Neuronal stem cell (in vitro differentiated cells): ENCODE measurements at regions not wholly inside any gene's neighbourhood (a gene's known extent, or its start where the extent isn't known, plus 50 kb on each side); places are given as distances from the start of the nearest gene placed in this dataset.

ENCODE experiments used
- DNase-seq: peaks from one replicate; pipeline ENCODE4 v3.0.0-alpha.2; 2013; ENCODE audit warnings: low spot score
- H2AFZ ChIP-seq: one replicate; pipeline ENCODE4 v1.6.1; 2013; ENCODE audit warnings: mild to moderate bottlenecking, low read length, inconsistent platforms
- H2AK5ac ChIP-seq: 2 replicates; pipeline ENCODE4 v1.6.1; 2013; ENCODE audit warnings: low read depth, mild to moderate bottlenecking, inconsistent platforms, low read length, moderate library complexity, mixed read lengths
- H2BK120ac ChIP-seq: 2 replicates; pipeline ENCODE4 v1.6.1; 2013; ENCODE audit warnings: low read depth, mild to moderate bottlenecking, inconsistent platforms, low read length, moderate library complexity, mixed read lengths
- H2BK12ac ChIP-seq: one replicate; pipeline ENCODE4 v1.6.1; 2013; ENCODE audit warnings: low read length, inconsistent platforms
- H2BK15ac ChIP-seq: 2 replicates; pipeline ENCODE4 v1.6.1; 2013; ENCODE audit warnings: mild to moderate bottlenecking, low read length, inconsistent platforms, mixed read lengths
- H2BK5ac ChIP-seq: one replicate; pipeline ENCODE4 v1.6.1; 2013; ENCODE audit warnings: inconsistent platforms, mild to moderate bottlenecking, low read length, moderate library complexity
- H3K14ac ChIP-seq: one replicate; pipeline ENCODE4 v1.6.1; 2013; ENCODE audit warnings: low read length, inconsistent platforms
- H3K18ac ChIP-seq: 2 replicates; pipeline ENCODE4 v1.6.1; 2013; ENCODE audit warnings: low read length, inconsistent platforms
- H3K23ac ChIP-seq: 2 replicates; pipeline ENCODE4 v1.6.1; 2013; ENCODE audit warnings: low read depth, mild to moderate bottlenecking, mixed read lengths, low read length, inconsistent platforms; ENCODE audit not compliant: poor library complexity
- H3K27ac ChIP-seq: replicated peaks from 3 replicates; pipeline ENCODE4 v1.5.1; 2013; ENCODE audit warnings: low read length, inconsistent platforms
- H3K27me3 ChIP-seq, 3 experiments: 2 replicates each; pipeline ENCODE4 v1.6.1; 2013; ENCODE audit warnings: low read length in 3 of 3, mild to moderate bottlenecking in 2 of 3, inconsistent platforms in 1 of 3, low read depth in 1 of 3, mixed read lengths in 1 of 3, moderate library complexity in 1 of 3; ENCODE audit not compliant: control insufficient read depth in 3 of 3, insufficient read depth in 3 of 3
- H3K36me3 ChIP-seq, 2 donors: replicated peaks in 1 of 2; 2 replicates each; pipeline ENCODE4 v1.6.1; 2013; ENCODE audit warnings: low read length in 2 of 2; ENCODE audit not compliant: control insufficient read depth in 2 of 2, insufficient read depth in 2 of 2
- H3K4ac ChIP-seq: 2 replicates; pipeline ENCODE4 v1.6.1; 2013; ENCODE audit warnings: inconsistent platforms, mild to moderate bottlenecking, low read length, moderate library complexity
- H3K4me1 ChIP-seq, 2 donors: 1 replicate in 1 of 2; 2 replicates in 1 of 2; pipeline ENCODE4 v1.6.1; 2013; ENCODE audit warnings: low read length in 2 of 2, low read depth in 1 of 2; ENCODE audit not compliant: control insufficient read depth in 2 of 2, insufficient read depth in 1 of 2
- H3K4me2 ChIP-seq: one replicate; pipeline ENCODE4 v1.6.1; 2013; ENCODE audit warnings: mild to moderate bottlenecking, low read length, inconsistent platforms; ENCODE audit not compliant: insufficient read depth, poor library complexity, severe bottlenecking
- H3K4me3 ChIP-seq, 2 donors: 2 replicates each; pipeline ENCODE4 v1.5.1; 2013; ENCODE audit warnings: low read length in 2 of 2, mild to moderate bottlenecking in 2 of 2, inconsistent platforms in 1 of 2, moderate library complexity in 1 of 2
- H3K79me1 ChIP-seq: one replicate; pipeline ENCODE4 v1.6.1; 2013; ENCODE audit warnings: low read depth, mild to moderate bottlenecking, inconsistent platforms, low read length, moderate library complexity
- H3K9ac ChIP-seq: one replicate; pipeline ENCODE4 v1.6.1; 2013; ENCODE audit warnings: mild to moderate bottlenecking, low read depth, low read length, inconsistent platforms; ENCODE audit not compliant: poor library complexity
- H3K9me3 ChIP-seq, 2 donors: replicated peaks in 1 of 2; 2 replicates each; pipeline versions ENCODE3 to v1.6.1; 2013; ENCODE audit warnings: low read length in 2 of 2, mild to moderate bottlenecking in 2 of 2, inconsistent platforms in 1 of 2, low read depth in 1 of 2, mixed read lengths in 1 of 2, moderate library complexity in 1 of 2; ENCODE audit not compliant: control insufficient read depth in 2 of 2, insufficient read depth in 1 of 2
- H4K8ac ChIP-seq: one replicate; pipeline ENCODE4 v1.6.1; 2013; ENCODE audit warnings: low read depth, mild to moderate bottlenecking, inconsistent platforms, low read length, moderate library complexity
- H4K91ac ChIP-seq: one replicate; pipeline ENCODE4 v1.6.1; 2013; ENCODE audit warnings: low read length, low read depth, mild to moderate bottlenecking, inconsistent platforms; ENCODE audit not compliant: poor library complexity
- WGBS, 2 donors: extraction: QIAGEN DNeasy Blood & Tissue Kit; methylation state at CpG; one replicate each; pipeline ENCODE4 v1.1.7; 2013; ENCODE audit warnings: missing lambda C conversion rate in 2 of 2, mixed read lengths in 1 of 2; ENCODE audit not compliant: insufficient read length in 2 of 2, insufficient replicate concordance in 1 of 2; ENCODE audit errors: extremely low coverage in 2 of 2; 5-methylcytosine and 5-hydroxymethylcytosine counted together

DNA sequence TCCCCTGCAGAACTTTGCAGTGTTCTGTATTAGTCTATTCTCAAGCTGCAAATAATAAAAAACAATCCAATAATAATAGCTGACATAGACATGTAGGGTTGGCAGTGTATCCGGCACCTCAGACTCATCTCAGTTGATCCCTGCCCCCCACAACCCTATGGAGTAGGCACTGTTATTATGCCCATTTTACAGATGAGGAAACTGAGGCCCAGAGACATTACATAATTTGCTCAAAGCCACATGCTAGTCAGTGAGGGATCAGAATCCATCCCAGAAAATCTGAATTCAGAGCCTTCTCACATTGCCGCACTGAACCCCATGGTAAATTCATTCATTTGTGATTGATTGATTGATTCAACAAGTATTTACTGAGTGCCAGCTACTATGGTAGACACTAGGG, 226.6 kb upstream of the PWP1 start:
- Histone ChIP-seq H3K9ac (no peak overlapping the region), H3K4ac (no peak overlapping the region)

DNA sequence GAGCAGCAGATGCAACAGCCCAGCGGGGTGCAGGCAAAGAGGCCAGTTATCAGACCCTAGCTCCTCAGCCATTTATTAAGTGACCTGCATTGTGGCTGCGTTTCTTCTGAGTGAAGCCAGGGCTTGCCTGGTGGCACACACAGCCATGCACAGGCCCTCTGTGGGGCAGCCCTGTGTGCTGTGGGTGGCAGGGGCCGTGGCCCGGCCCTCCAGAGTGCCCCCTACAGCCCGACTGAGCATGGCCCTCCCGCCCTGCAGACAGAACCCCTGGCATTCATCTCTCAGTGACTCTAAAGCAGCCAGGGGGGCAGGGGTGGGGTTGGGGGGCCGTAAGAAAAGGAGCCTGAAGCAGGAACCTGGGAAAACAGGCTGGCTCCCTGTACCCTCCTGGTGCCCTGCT, 226.0 kb upstream of the PWP1 start:
- no CpG with 5 or more reads among the region's 7 CpGs for WGBS, 2 donors
- Histone ChIP-seq H4K91ac (no peak overlapping the region), H2BK5ac (no peak overlapping the region), H3K27ac (no peak overlapping the region), H4K8ac (no peak overlapping the region), H3K4ac (no peak overlapping the region), H3K23ac (no peak overlapping the region), H3K18ac (peak overlapping the region; percentile 25), H3K79me1 (no peaks in the 10 kb centered on the region), H2BK12ac (no peak overlapping the region), H3K4me2 (no peak overlapping the region), H3K4me3 (no peak overlapping the region), H2BK120ac (no peak overlapping the region), H3K27me3 (no peaks in the 10 kb centered on the region), H2BK15ac (no peak overlapping the region), H3K9me3 (no peaks in the 10 kb centered on the region), H3K36me3 (peaks cover 0 to 2% of the 10 kb centered on the region in 2 donors), H3K4me1 (no peaks in the 10 kb centered on the region), H3K9ac (no peak overlapping the region), H2AK5ac (peak overlapping the region; percentile 51), H3K14ac (no peak overlapping the region), H2AFZ (no peak overlapping the region)
- no peak for DNase-seq

More for the DNA sequence above, 226.6 kb upstream of the PWP1 start:
- no peak overlapping the region for H3K4me2 ChIP-seq
- H3K27ac ChIP-seq: no peak overlapping the region
- H4K8ac ChIP-seq: no peak overlapping the region
- peaks cover 0 to 2% of the 10 kb centered on the region in 2 donors for H3K36me3 ChIP-seq
- H3K14ac ChIP-seq: no peak overlapping the region
- H2BK5ac ChIP-seq: no peak overlapping the region
- no CpG with 5 or more reads among the region's 2 CpGs for WGBS, 2 donors
- no peak overlapping the region for H2AK5ac ChIP-seq
- H3K18ac ChIP-seq: no peak overlapping the region
- no peak overlapping the region for H2BK12ac ChIP-seq
- DNase-seq: no peak
- H3K9me3 ChIP-seq: no peaks in the 10 kb centered on the region
- H3K27me3 ChIP-seq: no peaks in the 10 kb centered on the region
- H2AFZ ChIP-seq: no peak overlapping the region
- no peak overlapping the region for H2BK120ac ChIP-seq
- H3K79me1 ChIP-seq: no peaks in the 10 kb centered on the region
- no peak overlapping the region for H3K4me3 ChIP-seq
- no peaks in the 10 kb centered on the region for H3K4me1 ChIP-seq
- H3K23ac ChIP-seq: no peak overlapping the region
- no peak overlapping the region for H2BK15ac ChIP-seq
- no peak overlapping the region for H4K91ac ChIP-seq

DNA sequence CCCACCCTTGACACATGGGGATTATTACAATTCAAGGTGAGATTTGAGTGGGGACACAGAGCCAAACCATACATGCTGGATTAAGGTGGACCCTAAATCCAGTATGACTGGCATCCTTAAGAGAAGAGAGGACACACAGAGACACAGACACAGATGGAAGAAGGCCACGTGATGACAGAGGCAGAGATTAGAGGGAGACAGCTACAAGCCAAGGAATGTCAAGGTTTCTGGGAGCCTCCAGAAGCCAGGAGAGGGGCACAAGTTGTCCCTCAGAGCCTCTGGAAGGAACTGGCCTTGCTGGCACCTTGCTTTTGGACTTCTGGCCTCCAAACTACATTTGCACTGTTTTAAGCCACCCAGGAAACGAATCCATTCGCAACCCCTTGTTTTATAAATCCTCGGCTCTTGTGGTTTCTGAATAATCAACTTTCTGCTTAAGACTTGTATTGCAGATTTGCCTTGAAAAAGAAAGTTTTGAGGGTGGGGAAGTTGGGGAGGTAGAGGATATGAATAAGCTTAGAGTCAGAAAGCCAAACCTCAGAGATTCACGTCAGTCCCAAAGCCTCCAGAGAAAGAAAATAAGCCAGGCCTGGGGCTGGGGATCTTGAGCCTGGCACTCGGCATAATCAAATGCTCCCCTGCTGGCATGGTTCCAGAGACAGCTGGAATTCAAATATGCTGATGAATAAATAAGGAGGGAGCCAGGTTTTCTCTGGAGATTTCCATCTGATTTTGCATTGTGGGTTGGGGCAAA, 224.2 kb upstream of the PWP1 start:
- no peaks in the 10 kb centered on the region for H3K79me1 ChIP-seq
- no peak overlapping the region for H3K4me2 ChIP-seq
- no peak overlapping the region for H3K23ac ChIP-seq
- no peak overlapping the region for H4K8ac ChIP-seq
- no peak overlapping the region for H4K91ac ChIP-seq
- H3K4me3 ChIP-seq: no peak overlapping the region
- H3K27me3 ChIP-seq: no peaks in the 10 kb centered on the region
- no peak overlapping the region for H3K18ac ChIP-seq
- no peak overlapping the region for H2BK15ac ChIP-seq
- H3K9ac ChIP-seq: no peak overlapping the region
- no peak for DNase-seq
- peaks cover 0 to 2% of the 10 kb centered on the region in 2 donors for H3K36me3 ChIP-seq
- no peaks in the 10 kb centered on the region for H3K4me1 ChIP-seq
- no peak overlapping the region for H2BK12ac ChIP-seq
- H3K27ac ChIP-seq: no peak overlapping the region
- no peak overlapping the region for H3K14ac ChIP-seq
- H3K4ac ChIP-seq: no peak overlapping the region
- H2AFZ ChIP-seq: no peak overlapping the region
- WGBS, 2 donors: no CpG with 5 or more reads among the region's 6 CpGs
- no peaks in the 10 kb centered on the region for H3K9me3 ChIP-seq
- H2BK120ac ChIP-seq: no peak overlapping the region
- H2AK5ac ChIP-seq: no peak overlapping the region
- no peak overlapping the region for H2BK5ac ChIP-seq

DNA sequence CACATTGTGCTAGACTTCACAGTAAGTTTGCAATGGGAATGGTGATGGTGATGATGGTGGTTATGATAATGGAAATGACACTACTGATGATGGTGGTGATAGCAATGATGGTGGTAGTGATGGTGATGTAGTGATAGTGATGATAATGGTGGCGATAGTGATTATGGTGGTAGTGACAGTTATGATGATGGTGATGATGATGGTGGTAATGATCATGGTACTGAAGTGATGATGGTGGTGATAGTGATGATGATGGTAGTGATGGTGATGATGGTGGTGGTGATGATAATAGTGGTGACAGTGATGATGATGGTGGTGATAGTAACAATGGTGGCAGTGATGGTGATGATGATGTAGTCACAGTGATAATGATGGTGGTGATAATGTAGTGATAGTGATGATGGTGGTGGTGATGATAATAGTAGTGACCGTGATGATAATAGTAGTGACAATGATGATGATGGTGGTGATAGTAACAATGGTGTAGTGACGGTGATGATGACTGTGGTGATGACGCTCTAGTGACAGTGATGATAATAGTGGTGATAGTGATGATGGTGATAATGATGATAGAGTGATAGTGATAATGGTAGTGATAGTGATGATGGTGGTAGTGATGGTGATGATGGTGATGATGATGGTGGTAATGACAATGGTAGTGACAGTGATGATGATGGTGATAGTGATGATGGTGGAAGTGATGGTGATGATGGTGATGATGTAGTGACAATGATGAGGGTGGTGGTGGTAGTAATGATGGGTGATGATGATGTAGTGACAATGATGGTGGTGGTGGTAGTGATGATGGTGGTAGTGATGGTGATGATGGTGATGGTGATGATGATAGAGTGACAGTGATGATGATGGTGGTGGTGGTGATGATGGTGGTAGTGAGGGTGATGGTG, 222.9 kb upstream of the PWP1 start:
- H2AK5ac ChIP-seq: no peak overlapping the region
- H3K27ac ChIP-seq: no peak overlapping the region
- no peak overlapping the region for H2BK12ac ChIP-seq
- H2BK5ac ChIP-seq: no peak overlapping the region
- H3K4ac ChIP-seq: no peak overlapping the region
- 100% methylated on average over 1 of the region's 4 CpGs; no CpG with 5 or more reads in 1 of the 2 donors for WGBS, 2 donors
- H3K27me3 ChIP-seq: no peaks in the 10 kb centered on the region
- no peaks in the 10 kb centered on the region for H3K79me1 ChIP-seq
- H2BK15ac ChIP-seq: no peak overlapping the region
- no peak for DNase-seq
- H4K91ac ChIP-seq: no peak overlapping the region
- H3K23ac ChIP-seq: no peak overlapping the region
- H3K18ac ChIP-seq: no peak overlapping the region
- no peak overlapping the region for H4K8ac ChIP-seq
- H3K4me3 ChIP-seq: no peak overlapping the region
- no peak overlapping the region for H3K14ac ChIP-seq
- no peaks in the 10 kb centered on the region for H3K9me3 ChIP-seq
- peaks cover 0 to 2% of the 10 kb centered on the region in 2 donors for H3K36me3 ChIP-seq
- H3K4me2 ChIP-seq: no peak overlapping the region
- no peak overlapping the region for H3K9ac ChIP-seq
- H2AFZ ChIP-seq: no peak overlapping the region
- no peak overlapping the region for H2BK120ac ChIP-seq
- H3K4me1 ChIP-seq: peaks cover 3 to 8% of the 10 kb centered on the region in 2 donors
